GM18526 (cell line): ENCODE measurements at regions not wholly inside any gene's neighbourhood (a gene's known extent, or its start where the extent isn't known, plus 50 kb on each side); places are given as distances from the start of the nearest gene placed in this dataset.

ENCODE experiments used
- POLR2A ChIP-seq: IDR thresholded peaks from 3 replicates; pipeline ENCODE4 v1.6.1; 2011; ENCODE audit not compliant: insufficient read length; ENCODE audit errors: extremely low read depth

DNA sequence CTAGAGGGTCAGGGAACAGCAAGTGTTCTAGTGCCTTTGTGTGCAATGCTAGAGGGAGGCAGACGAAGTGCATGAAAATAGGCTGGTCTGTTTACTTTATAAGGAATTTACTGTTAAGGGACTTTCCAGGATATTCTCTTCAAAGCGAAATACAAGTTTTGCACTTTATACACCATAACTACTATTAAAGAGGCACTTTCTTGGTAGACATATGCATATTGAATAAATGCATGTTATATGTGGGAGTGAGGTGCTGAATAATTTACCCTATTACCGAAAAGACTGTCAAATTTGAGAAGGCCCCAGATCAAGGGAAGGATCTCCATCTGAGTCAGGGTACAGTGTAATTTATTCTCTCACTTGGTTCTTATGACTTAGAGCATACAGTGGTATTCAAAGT, 310.5 kb downstream of the S1PR1 start:
- no peak for TF ChIP-seq POLR2A

DNA sequence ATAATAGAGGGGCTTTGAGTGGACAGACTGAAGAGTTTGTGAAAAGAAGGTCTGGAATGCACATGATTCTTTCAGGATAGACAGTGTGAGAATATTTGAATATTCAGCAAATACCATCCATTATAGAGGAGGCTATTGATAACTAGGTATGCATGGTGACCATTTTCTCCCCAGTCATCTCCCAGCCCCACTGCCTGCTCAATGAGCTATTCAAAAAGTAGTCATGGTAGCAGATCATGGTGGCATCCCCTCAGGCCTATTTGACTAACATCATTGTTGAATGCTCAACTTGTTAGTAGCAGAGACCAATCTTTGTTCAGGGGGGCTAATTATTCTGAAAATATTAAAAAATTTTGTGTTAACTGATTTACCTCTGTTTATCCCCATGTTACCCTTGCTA, 311.6 kb downstream of the S1PR1 start:
- no peak for TF ChIP-seq POLR2A

DNA sequence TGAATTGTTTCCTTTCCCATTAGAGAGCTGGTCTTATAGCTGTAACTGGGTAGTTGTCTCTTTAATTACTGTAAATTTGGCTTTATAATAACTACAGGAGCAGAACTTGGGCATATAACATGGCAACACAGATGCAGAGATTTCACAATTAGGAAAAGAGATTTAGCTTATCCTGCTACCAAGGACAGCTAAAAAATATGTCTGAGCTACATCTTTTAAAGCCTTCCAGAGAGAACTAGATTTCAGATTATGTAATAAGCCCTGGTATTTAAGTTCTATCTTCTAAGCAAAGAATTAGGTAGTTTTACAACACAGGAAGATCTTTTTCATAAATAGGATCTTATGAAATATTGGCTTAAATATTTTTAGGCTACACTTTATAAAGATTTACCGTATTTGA, 313.8 kb downstream of the S1PR1 start:
- TF ChIP-seq POLR2A = no peak

DNA sequence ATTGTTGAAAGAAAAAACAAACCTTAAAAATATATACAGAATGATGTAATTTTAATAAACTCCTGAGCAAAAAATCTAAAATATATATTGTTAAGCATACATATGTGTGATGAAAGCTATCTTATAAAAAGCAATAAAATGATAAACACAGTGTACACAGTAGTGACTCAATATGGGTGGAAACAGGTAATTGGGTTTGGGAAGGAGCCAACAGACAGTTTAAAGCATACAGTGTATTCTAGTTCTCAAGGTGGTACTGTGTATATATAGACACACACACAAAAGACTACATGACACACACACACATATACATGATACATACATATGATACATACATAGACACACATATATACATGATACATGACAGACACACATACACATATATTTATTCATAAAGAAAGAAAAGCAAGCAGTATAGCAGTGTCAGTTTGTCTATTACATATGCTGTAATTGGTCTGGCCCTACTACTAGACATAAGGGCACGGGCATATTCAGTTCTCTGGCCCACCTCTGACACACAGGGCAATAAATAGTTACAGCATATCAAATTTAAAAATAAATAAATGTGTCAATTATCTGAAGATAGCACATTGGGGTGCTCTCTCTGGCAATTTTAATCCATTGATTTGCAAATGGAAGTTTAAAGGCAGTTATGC, 330.2 kb downstream of the S1PR1 start:
- TF ChIP-seq POLR2A = no peak

DNA sequence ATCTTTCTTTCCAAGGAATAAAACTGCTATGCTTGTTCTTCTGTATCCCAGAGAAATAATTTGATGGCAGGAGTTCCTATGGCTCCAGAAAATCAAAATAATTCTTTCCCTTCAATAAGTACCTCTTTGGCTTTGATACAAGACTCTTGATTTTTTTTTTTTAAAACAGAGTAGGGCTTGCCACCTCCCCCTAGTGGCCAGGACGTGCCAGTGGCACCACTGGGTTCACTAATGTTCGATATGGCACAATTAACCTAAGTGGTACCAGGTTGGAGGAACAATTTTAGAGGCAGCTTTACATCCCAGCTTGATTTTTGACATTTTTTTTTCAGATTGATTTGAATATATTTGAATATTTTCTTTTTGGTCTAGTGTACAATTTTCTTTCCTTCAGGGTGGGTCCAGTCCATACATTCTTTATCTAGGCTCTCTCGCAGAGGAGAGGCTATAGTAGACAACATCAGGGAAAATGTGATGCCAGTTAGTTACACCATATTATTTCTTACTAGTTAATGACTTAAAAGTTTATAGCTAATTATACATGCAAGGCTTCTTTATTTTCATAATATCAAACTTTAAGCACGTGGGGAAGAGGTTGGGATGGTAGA, 330.9 kb downstream of the S1PR1 start:
- no peak for TF ChIP-seq POLR2A

GRCh38 chr1:101587741-101588140, 350.9 kb downstream of the S1PR1 start:
- TF ChIP-seq POLR2A = no peak

DNA sequence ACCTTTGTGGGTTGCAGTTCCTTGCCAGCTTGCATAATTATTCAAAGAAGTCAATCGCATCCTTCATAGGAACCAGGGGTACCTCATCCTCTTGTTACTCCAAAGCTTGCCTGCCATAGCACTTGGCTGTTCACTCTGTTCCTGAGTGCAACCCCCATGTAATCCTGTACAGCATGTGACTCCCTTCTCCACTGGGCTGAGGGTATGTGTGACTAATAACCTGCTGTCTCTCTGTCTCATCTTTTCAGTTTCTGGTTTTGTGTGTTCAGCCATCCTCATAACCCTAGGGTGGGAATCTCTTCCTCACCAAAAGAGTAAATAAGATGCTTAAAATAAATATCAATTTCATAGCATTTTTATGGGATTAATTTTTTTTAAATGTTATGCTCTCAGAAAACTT, 351.9 kb downstream of the S1PR1 start:
- TF ChIP-seq POLR2A = no peak

DNA sequence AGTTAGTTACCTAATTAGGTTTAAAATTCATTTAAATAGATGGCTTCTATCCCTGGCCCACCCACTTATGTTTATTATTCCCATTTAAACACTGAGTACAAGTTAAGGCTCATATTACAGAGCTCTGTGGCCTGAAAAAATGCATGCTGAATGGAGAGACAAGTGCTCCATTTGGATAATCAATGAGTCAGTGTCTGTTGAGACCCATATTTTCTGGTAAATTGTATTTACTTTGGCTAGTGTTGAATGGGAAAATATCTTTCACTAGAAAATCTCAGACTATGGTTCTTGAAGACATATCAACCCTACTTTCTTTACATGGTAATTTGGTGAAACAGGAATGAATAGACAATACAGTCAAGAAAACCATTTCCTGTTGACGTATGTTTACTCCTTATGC, 356.0 kb downstream of the S1PR1 start:
- TF ChIP-seq POLR2A = no peak

DNA sequence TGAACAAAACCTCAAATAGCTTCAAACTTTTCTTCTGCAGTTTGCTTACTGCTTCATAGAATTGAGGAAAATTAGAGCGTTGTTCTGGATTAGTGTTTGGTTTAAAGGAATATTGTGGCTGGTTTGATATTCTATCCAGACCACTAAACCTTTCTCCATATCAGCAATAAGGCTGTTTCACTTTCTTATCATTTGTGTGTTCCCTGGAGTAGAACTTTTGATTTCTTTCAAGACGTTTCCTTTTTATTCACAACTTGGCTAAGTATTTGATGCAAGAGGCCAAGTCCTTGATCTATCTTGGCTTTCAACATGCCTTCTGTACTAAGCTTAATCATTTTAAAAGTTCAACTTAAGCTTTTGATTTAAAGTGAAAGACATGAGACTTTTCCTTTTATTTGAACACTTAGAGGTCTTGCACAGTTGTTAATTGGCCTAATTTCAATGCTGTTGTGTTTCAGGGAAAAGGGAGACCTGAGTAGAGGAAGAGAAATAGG, 359.1 kb downstream of the S1PR1 start:
- no peak for TF ChIP-seq POLR2A

DNA sequence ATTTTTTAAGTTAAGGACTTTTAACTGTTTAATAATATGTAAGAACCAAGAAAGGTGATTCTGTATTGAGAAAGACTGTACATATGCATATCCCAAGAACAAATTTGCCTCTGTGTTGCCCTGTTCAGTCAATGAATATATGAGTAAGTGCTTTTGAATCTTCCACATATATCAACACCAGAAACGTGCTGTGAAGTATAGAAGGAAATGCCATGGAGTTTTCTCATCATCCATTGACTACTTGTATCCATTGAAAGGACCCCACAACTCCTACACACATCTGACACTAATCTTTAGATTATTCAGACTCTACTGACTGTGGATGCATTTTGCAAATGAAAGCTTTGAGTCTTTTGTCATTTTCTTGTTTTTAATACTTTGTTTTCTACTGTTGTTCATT, 366.9 kb downstream of the S1PR1 start:
- TF ChIP-seq POLR2A = no peak

GRCh38 chr1:101605878-101606277, 369.1 kb downstream of the S1PR1 start:
- no peak for TF ChIP-seq POLR2A

DNA sequence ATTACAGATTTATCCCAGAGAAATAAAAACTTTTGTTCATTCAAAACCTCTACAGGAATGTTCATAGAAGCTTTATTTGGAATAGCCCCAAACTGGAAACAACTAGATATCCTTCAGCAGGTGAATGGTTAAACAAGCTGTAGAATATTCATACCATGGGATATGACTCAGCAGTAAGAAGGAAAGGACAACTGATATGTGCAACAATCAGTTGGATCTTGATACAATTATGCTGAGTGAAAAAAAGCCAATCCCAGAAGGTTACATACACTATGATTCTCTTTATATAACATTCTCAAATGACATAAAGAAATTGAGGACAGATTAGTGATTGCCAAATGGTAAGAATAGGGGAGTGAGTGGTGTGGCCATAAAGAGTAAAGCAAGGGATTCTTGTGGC, 376.7 kb downstream of the S1PR1 start:
- no peak for TF ChIP-seq POLR2A

- no peak for TF ChIP-seq POLR2A
These were observed 377.8 kb downstream of the OLFM3 start for GRCh38 chr1:101618900-101619299.

- no peak for TF ChIP-seq POLR2A
These were observed 364.0 kb downstream of the OLFM3 start for GRCh38 chr1:101632548-101633272.

DNA sequence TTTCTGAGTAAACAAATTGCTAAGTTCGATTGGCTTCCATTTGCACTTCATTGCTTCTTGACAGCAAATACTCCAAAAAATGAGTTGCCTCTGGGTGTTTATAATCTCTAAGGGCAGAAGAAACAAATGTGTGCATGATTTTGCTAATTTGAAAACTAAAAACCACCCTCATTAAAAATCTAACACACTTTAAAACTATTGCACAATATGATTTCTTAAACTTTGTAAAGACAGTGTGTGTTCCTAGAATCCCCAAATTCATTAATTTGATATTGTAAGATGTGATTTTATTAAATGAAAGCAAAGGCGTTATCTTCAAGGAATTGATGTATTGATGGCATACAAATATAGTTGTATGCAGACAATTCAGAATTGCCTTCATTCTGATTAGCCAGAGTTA, 350.9 kb downstream of the OLFM3 start:
- no peak for TF ChIP-seq POLR2A

- TF ChIP-seq POLR2A = no peak
These were observed 344.2 kb downstream of the OLFM3 start for GRCh38 chr1:101652484-101652883.
